Progenitor cell of endocrine pancreas (in vitro differentiated cells): ENCODE measurements at regions not wholly inside any gene's neighbourhood (a gene's known extent, or its start where the extent isn't known, plus 50 kb on each side); places are given as distances from the start of the nearest gene placed in this dataset.

Experiments
- DNase-seq: peaks from one replicate; pipeline ENCODE4 v3.0.0; 2021; ENCODE audit warnings: low spot score; ENCODE audit not compliant: unreplicated experiment
- H3K27ac Mint-ChIP-seq: 2 replicates; pipeline ENCODE4 v1.8.0; 2021; ENCODE audit warnings: mild to moderate bottlenecking, moderate library complexity, mixed read lengths
- H3K27me3 Mint-ChIP-seq: 2 replicates; pipeline ENCODE4 v1.8.0; 2021; ENCODE audit warnings: mixed read lengths
- H3K36me3 Mint-ChIP-seq: 2 replicates; pipeline ENCODE4 v1.8.0; 2022; ENCODE audit warnings: mixed read lengths; ENCODE audit not compliant: insufficient read depth
- H3K4me1 Mint-ChIP-seq: 2 replicates; pipeline ENCODE4 v1.8.0; 2021; ENCODE audit warnings: low read depth, mixed read lengths
- H3K4me3 Mint-ChIP-seq: 2 replicates; pipeline ENCODE4 v1.8.0; 2021; ENCODE audit warnings: low read depth, mild to moderate bottlenecking, moderate library complexity, mixed read lengths
- H3K9me3 Mint-ChIP-seq: 2 replicates; pipeline ENCODE4 v1.8.0; 2021; ENCODE audit warnings: low read depth, mixed read lengths
- CTCF ChIP-seq: fragments of 200-600 bp; sonication (generic); IDR thresholded peaks from one replicate; pipeline ENCODE4 v1.5.0; 2021; ENCODE audit warnings: antibody characterized with exemption, mild to moderate bottlenecking; ENCODE audit not compliant: unreplicated experiment

- DNase-seq, result no peak
Observed at GRCh38 chr17:68143425-68143824, 104.4 kb upstream of the AMZ2 start.

GRCh38 chr17:68145088-68145487 is 102.8 kb upstream of the AMZ2 start:
- Mint-ChIP-seq H3K27ac (no peak overlapping the region), H3K4me1 (no peaks in the 10 kb centered on the region), H3K27me3 (no peaks in the 10 kb centered on the region), H3K4me3 (no peak overlapping the region), H3K9me3 (no peaks in the 10 kb centered on the region), H3K36me3 (no peaks in the 10 kb centered on the region)
- TF ChIP-seq CTCF, result no peak
- DNase-seq, result no peak

More at GRCh38 chr17:68143425-68143824, 104.4 kb upstream of the AMZ2 start:
- Mint-ChIP-seq H3K9me3 (no peaks in the 10 kb centered on the region), H3K27me3 (no peaks in the 10 kb centered on the region), H3K27ac (no peak overlapping the region), H3K4me3 (no peak overlapping the region), H3K36me3 (no peaks in the 10 kb centered on the region), H3K4me1 (no peaks in the 10 kb centered on the region)
- no peak for TF ChIP-seq CTCF

- DNase-seq, result no peak
- no peak for TF ChIP-seq CTCF
- H3K4me1 Mint-ChIP-seq, result no peaks in the 10 kb centered on the region
- no peaks in the 10 kb centered on the region for H3K36me3 Mint-ChIP-seq
- no peaks in the 10 kb centered on the region for H3K27me3 Mint-ChIP-seq
- H3K4me3 Mint-ChIP-seq, result no peak overlapping the region
- no peak overlapping the region for H3K27ac Mint-ChIP-seq
- H3K9me3 Mint-ChIP-seq, result no peaks in the 10 kb centered on the region
Observed at GRCh38 chr17:68148936-68149335, 98.9 kb upstream of the AMZ2 start.

- no peak for DNase-seq
- TF ChIP-seq CTCF, result no peak
- Mint-ChIP-seq H3K9me3 (no peaks in the 10 kb centered on the region), H3K36me3 (no peaks in the 10 kb centered on the region), H3K27me3 (no peaks in the 10 kb centered on the region), H3K27ac (no peak overlapping the region), H3K4me3 (no peak overlapping the region), H3K4me1 (no peaks in the 10 kb centered on the region)
Observed at GRCh38 chr17:68152161-68152571, 95.7 kb upstream of the AMZ2 start.

- Mint-ChIP-seq H3K36me3 (no peaks in the 10 kb centered on the region), H3K4me1 (no peaks in the 10 kb centered on the region), H3K27ac (no peak overlapping the region), H3K27me3 (no peaks in the 10 kb centered on the region), H3K9me3 (no peaks in the 10 kb centered on the region), H3K4me3 (no peak overlapping the region)
- TF ChIP-seq CTCF, result no peak
- no peak for DNase-seq
Observed at GRCh38 chr17:68155692-68156091, 92.2 kb upstream of the AMZ2 start.
